ENCODE measurements at regions not wholly inside any gene's neighbourhood (a gene's known extent, or its start where the extent isn't known, plus 50 kb on each side); places are given as distances from the start of the nearest gene placed in this dataset.

GRCh38 chr13:23059173-23059572 is 121.6 kb upstream of the SGCG start:
- TF ChIP-seq CTCF (IDR thresholded peaks at IDR 0.05; ENCODE audit: low read depth, low read length): no peak
- H3K4me3 ChIP-seq (ENCODE audit: low read depth, low read length): no peak overlapping the region

GRCh38 chr13:23060959-23061358 is 119.8 kb upstream of the SGCG start:
- no peak for TF ChIP-seq CTCF (IDR thresholded peaks at IDR 0.05; ENCODE audit: low read depth, low read length)
- no peak overlapping the region for H3K4me3 ChIP-seq (ENCODE audit: low read depth, low read length)

- no peak for TF ChIP-seq CTCF (IDR thresholded peaks at IDR 0.05; ENCODE audit: low read depth, low read length)
These were observed 113.7 kb upstream of the SGCG start for GRCh38 chr13:23067129-23067528.

GRCh38 chr13:23069566-23069965 is 111.2 kb upstream of the SGCG start:
- H3K4me3 ChIP-seq (ENCODE audit: low read depth, low read length): no peak overlapping the region
- no peak for TF ChIP-seq CTCF (IDR thresholded peaks at IDR 0.05; ENCODE audit: low read depth, low read length)

More at GRCh38 chr13:23067129-23067528, 113.7 kb upstream of the SGCG start:
- no peak overlapping the region for H3K4me3 ChIP-seq (ENCODE audit: low read depth, low read length)

GRCh38 chr13:23074075-23074828 is 106.5 kb upstream of the SGCG start:
- TF ChIP-seq CTCF (IDR thresholded peaks at IDR 0.05; ENCODE audit: low read depth, low read length): no peak
- H3K4me3 ChIP-seq (ENCODE audit: low read depth, low read length): no peak overlapping the region

GRCh38 chr13:23081220-23081619 is 99.6 kb upstream of the SGCG start:
- TF ChIP-seq CTCF (IDR thresholded peaks at IDR 0.05; ENCODE audit: low read depth, low read length): no peak
- no peak overlapping the region for H3K4me3 ChIP-seq (ENCODE audit: low read depth, low read length)

GRCh38 chr13:23081901-23082300 is 98.9 kb upstream of the SGCG start:
- no peak for TF ChIP-seq CTCF (IDR thresholded peaks at IDR 0.05; ENCODE audit: low read depth, low read length)
- no peak overlapping the region for H3K4me3 ChIP-seq (ENCODE audit: low read depth, low read length)

Measured in WI38 (cell line).